KMS-11 (cell line): ENCODE measurements at regions not wholly inside any gene's neighbourhood (a gene's known extent, or its start where the extent isn't known, plus 50 kb on each side); places are given as distances from the start of the nearest gene placed in this dataset.

ENCODE experiments used
- H2AFZ ChIP-seq: fragments of 200-600 bp; sonication (generic); 2 replicates; pipeline ENCODE4 v1.6.1; 2016; ENCODE audit warnings: antibody characterized with exemption, mixed run types, low read depth
- H3K27ac ChIP-seq: fragments of 200-600 bp; sonication (generic); 2 replicates; pipeline ENCODE4 v1.6.1; 2016; ENCODE audit warnings: mild to moderate bottlenecking, mixed run types
- H3K27me3 ChIP-seq: fragments of 200-600 bp; sonication (generic); 2 replicates; pipeline ENCODE4 v1.6.1; 2017; ENCODE audit warnings: mild to moderate bottlenecking, low read depth, mixed run types, moderate library complexity; ENCODE audit not compliant: insufficient read depth
- H3K36me3 ChIP-seq: fragments of 200-600 bp; sonication (generic); 2 replicates; pipeline ENCODE4 v1.6.1; 2017; ENCODE audit warnings: mild to moderate bottlenecking, mixed run types; ENCODE audit not compliant: insufficient read depth
- H3K4me1 ChIP-seq: fragments of 200-600 bp; sonication (generic); 2 replicates; pipeline ENCODE4 v1.6.1; 2016; ENCODE audit warnings: mild to moderate bottlenecking, low read depth, mixed run types; ENCODE audit not compliant: poor library complexity, severe bottlenecking
- H3K4me2 ChIP-seq: fragments of 200-600 bp; sonication (generic); 2 replicates; pipeline ENCODE4 v1.7.0; 2016; ENCODE audit warnings: mild to moderate bottlenecking, mixed run types
- H3K4me3 ChIP-seq: fragments of 200-600 bp; sonication (generic); IDR thresholded peaks from 2 replicates; pipeline ENCODE4 v1.6.1; 2017; ENCODE audit warnings: low read depth, low read length, mixed read lengths; ENCODE audit not compliant: insufficient read depth
- H3K79me2 ChIP-seq: fragments of 200-600 bp; sonication (generic); 2 replicates; pipeline ENCODE4 v1.6.1; 2016; ENCODE audit warnings: low read depth, mixed run types; ENCODE audit not compliant: insufficient read depth
- H3K9ac ChIP-seq: fragments of 200-600 bp; sonication (generic); 2 replicates; pipeline ENCODE4 v1.6.1; 2016; ENCODE audit warnings: mild to moderate bottlenecking, mixed run types
- H4K20me1 ChIP-seq: fragments of 200-600 bp; sonication (generic); 2 replicates; pipeline ENCODE4 v1.6.1; 2016; ENCODE audit warnings: mild to moderate bottlenecking, mixed run types; ENCODE audit not compliant: insufficient read depth
- CTCF ChIP-seq: fragments of 200-600 bp; sonication (generic); conservative IDR thresholded peaks from 2 replicates; pipeline ENCODE4 v1.6.1; 2017; ENCODE audit warnings: low read depth, mild to moderate bottlenecking, antibody characterized with exemption, low read length, moderate library complexity, mixed read lengths

DNA sequence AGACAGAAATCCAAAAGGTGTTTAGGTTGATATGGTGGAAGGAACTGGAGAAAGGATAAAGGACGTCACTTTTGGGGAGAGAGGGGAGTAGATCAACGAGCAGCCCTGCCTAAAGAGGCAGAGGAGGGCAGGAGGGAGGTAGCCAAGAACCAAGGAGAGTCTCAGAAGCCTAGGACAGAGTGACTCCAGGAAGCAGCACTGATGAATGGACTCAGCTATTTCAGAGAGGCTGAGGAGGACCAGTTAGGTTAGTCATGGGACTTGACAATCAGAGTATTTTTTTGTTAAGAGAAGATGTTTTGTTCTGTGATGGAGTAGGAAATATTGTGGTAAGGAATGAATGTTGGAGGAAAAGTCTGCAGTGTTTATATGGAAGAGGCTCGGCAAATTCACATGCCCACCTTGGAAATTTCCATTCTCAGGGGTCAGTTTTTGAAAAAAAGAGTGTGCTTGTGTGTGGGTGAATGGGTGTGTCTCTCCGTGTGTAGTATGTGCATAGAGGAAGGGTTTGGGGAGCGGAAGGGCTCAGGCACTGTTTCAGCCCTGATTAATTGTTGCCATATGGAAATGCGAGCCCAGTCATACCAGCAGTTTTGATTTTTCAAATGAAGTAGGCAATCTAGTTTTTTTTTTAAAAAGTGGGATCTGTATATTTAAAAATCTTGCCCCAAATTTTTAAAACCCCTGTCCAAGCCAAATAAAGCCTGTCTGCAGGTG is 303.6 kb downstream of the SAMD5 start:
- Histone ChIP-seq H3K27ac (no peak overlapping the region), H3K4me1 (no peaks in the 10 kb centered on the region), H3K36me3 (no peaks in the 10 kb centered on the region), H3K79me2 (no peaks in the 10 kb centered on the region), H3K27me3 (no peaks in the 10 kb centered on the region), H3K4me2 (no peak overlapping the region), H4K20me1 (no peaks in the 10 kb centered on the region), H2AFZ (no peak overlapping the region), H3K4me3 (no peak overlapping the region), H3K9ac (no peak overlapping the region)
- no peak for TF ChIP-seq CTCF

GRCh38 chr6:147817042-147817689 is 308.7 kb downstream of the SAMD5 start:
- no peaks in the 10 kb centered on the region for H3K36me3 ChIP-seq
- no peaks in the 10 kb centered on the region for H3K27me3 ChIP-seq
- no peaks in the 10 kb centered on the region for H3K79me2 ChIP-seq
- H3K4me2 ChIP-seq = no peak overlapping the region
- no peaks in the 10 kb centered on the region for H3K4me1 ChIP-seq
- H2AFZ ChIP-seq = no peak overlapping the region
- no peaks in the 10 kb centered on the region for H4K20me1 ChIP-seq
- no peak overlapping the region for H3K27ac ChIP-seq
- no peak overlapping the region for H3K4me3 ChIP-seq
- TF ChIP-seq CTCF = no peak
- no peak overlapping the region for H3K9ac ChIP-seq

- no peak for TF ChIP-seq CTCF
- H3K4me2 ChIP-seq = no peak overlapping the region
Observed at GRCh38 chr6:147820520-147820919, 312.0 kb downstream of the SAMD5 start.

DNA sequence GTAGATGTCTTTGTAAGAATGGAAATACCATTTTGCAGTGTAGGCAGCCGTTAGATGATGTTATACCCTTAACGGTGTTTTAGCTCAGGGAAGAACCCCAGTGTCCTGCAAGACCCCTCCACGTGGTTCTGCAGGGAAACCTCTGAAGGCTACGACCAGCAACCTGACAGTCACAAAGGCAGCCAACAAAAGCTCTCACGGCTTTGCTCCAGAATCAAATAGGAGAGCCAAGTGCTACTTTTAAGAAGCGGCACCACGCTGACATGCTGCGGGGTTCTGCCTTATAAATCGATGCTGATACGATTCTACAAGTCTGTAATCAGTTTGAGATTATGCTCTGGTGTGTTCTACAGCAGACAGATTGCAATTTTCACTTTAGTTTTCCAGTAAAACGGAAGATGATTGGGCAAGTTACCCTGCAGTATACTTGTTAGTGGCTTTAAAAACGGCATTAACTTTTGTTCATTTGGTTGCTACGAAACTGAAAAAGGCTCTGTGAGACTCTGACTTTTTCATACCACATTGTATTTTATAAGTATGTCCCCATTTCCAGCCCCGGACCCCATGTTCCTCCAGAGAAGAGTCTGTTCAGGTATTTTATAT is 312.9 kb downstream of the SAMD5 start:
- no peaks in the 10 kb centered on the region for H4K20me1 ChIP-seq
- no peak overlapping the region for H3K27ac ChIP-seq

More at GRCh38 chr6:147820520-147820919, 312.0 kb downstream of the SAMD5 start:
- H3K27ac ChIP-seq = no peak overlapping the region
- no peak overlapping the region for H2AFZ ChIP-seq
- H3K4me1 ChIP-seq = no peaks in the 10 kb centered on the region
- no peaks in the 10 kb centered on the region for H3K36me3 ChIP-seq
- no peaks in the 10 kb centered on the region for H4K20me1 ChIP-seq
- no peak overlapping the region for H3K4me3 ChIP-seq
- no peaks in the 10 kb centered on the region for H3K27me3 ChIP-seq
- no peaks in the 10 kb centered on the region for H3K79me2 ChIP-seq
- H3K9ac ChIP-seq = no peak overlapping the region

More for the DNA sequence above, 312.9 kb downstream of the SAMD5 start:
- no peaks in the 10 kb centered on the region for H3K79me2 ChIP-seq
- H3K36me3 ChIP-seq = no peaks in the 10 kb centered on the region
- no peaks in the 10 kb centered on the region for H3K4me1 ChIP-seq
- no peak overlapping the region for H3K4me2 ChIP-seq
- no peak overlapping the region for H3K9ac ChIP-seq
- no peak overlapping the region for H2AFZ ChIP-seq
- no peak for TF ChIP-seq CTCF
- H3K4me3 ChIP-seq = no peak overlapping the region
- no peaks in the 10 kb centered on the region for H3K27me3 ChIP-seq
